ENCODE measurements at regions not wholly inside any gene's neighbourhood (a gene's known extent, or its start where the extent isn't known, plus 50 kb on each side); places are given as distances from the start of the nearest gene placed in this dataset.
"Not testable (repeated sequence)": the region's sequence is repeated elsewhere in the genome, so short reads cannot be mapped to it uniquely, and the experiment has no call there.

- no peak for DNase-seq (ENCODE audit: low spot score)
These were observed 122.9 kb upstream of the NTF3 start for GRCh38 chr12:5308996-5309395.

DNA sequence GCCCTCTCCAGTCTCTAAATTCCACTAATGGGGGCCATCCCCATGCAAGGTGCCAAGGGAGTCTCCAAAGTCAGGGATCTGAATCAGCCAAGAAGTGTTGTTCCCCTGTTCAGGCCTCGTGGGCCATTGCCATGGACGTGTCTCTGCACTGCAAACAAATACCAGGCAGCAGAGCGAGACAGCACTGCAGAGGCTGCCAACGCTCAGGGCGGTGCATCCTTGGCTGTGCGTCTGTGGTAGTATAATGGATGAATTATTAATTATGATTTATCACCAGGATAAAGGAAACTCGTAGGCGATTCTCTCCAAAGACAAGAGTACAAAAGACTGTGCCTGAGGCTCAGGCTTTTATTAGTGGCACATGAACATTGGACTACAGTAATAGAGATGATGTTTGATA, 122.3 kb upstream of the NTF3 start:
- DNase-seq (ENCODE audit: low spot score), result no peak

DNA sequence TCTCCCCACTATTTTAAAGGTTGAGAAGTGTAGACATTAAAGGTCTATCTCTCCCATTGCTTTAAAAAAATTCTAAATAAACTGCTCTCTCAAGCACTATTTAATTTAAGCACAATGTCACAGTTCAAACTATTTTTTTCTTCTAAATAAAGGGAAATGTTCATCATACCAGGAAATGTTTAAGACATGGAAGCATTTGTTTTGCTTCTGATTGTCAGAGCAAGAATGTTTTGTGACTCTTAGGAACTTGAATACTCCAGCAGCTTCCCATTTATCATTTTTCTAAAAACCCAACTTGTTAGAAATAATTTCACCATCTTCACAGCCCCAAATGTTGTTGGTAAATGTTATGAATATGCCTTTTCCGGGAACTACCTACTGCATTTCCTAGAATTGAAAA, 121.8 kb upstream of the NTF3 start:
- no peak for DNase-seq (ENCODE audit: low spot score)

GRCh38 chr12:5317556-5317955, 114.4 kb upstream of the NTF3 start:
- no peak for DNase-seq (ENCODE audit: low spot score)

GRCh38 chr12:5318874-5319273, 113.0 kb upstream of the NTF3 start:
- DNase-seq (ENCODE audit: low spot score), result no peak

DNA sequence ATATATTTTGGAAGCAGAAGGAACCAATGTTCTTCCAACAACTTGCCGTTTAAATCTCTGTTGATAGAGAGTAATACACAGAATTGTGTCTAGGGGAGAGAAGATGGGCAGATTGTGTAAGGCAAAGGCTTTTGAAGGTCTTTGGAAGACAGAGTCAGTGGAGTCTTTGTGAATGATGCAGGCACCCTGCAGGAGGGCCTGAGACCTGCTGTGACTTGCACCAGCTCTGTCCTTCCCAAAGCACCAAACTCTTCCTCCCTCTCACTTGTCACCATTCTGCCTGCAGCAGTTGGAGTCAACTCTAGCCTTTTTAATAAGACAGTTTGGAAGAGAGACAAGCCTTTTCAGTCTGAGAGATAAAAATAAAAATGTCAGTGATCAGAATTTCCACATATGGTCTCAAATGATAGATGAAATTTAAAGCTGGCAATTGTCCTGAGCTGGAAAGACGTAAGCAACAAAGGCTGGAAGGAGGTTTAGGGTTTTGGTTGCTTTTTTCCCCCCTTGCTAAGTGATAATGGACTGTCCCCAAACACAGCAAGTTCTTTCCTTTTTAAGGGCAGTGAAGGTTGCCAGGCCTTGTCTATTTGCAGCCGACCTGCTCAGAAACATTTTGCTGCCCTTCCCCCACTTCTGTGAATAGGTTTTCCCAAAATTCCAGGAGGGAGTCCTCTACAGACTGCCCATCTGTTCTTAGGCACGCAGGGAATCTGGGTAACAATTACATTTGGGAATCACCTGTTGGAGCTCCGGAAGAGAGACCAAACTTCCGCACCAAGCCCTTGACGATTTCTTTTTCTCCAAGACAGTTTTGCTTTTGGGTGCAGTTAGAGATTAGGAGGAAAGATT, 103.0 kb upstream of the NTF3 start:
- no peak for DNase-seq (ENCODE audit: low spot score)

GRCh38 chr12:5332551-5332950, 99.4 kb upstream of the NTF3 start:
- DNase-seq (ENCODE audit: low spot score), result no peak

DNA sequence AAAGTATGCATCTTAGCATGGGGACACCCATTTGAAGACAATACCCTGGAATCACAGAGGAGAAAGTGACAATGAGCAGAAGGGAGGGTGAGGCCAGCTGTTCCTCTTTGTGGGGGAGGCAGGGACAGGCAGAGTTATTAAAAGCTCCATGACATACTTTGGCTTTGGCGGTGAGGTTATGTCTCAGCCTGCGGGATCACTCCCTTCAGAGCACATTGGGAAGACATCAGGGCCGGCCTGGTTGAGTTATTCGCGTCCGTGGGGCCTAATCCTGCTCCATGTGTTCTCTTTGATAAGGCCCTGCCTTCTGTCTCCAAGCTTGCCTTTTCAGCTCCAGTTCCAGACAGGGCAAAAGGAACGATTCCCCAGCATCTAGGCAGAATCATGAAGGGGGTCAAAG, 98.8 kb upstream of the NTF3 start:
- DNase-seq (ENCODE audit: low spot score), result no peak

- no peak for DNase-seq (ENCODE audit: low spot score)
These were observed 96.8 kb upstream of the NTF3 start for GRCh38 chr12:5335069-5335468.

DNA sequence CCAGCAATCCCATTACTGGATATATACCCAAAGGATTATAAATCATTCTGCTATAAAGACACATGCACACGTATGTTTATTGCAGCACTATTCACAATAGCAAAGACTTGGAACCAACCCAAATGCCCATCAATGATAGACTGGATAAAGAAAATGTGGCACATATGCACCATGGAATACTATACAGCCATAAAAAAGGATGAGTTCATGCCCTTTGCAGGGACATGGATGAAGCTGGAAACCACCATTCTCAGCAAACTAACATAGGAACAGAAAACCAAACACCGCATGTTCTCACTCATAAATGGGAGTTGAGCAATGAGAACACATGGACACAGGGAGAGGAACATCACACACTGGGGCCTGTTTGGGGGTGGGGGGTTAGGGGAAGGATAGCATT, 90.8 kb upstream of the NTF3 start:
- DNase-seq (ENCODE audit: low spot score), result not testable (repeated sequence)

DNA sequence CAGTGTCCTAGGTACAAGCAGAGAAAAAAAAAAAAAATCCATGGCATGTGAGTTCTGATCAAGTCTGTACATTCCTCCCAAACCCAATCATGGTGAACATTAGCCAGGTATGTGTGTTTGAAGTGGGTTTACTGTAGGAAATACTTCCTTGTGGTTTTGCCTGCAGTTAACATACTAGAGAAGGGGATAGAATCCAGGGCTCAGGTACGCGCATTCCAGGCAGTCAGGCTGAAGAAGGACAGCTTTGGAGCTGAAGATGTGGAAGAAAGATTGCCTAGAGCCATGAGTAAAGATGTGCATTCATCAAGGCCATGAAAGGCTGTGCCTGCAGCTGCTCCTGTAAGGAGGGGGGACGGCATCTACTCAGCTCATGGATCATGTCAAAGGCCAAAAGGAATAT, 88.2 kb upstream of the NTF3 start:
- DNase-seq (ENCODE audit: low spot score), result no peak

DNA sequence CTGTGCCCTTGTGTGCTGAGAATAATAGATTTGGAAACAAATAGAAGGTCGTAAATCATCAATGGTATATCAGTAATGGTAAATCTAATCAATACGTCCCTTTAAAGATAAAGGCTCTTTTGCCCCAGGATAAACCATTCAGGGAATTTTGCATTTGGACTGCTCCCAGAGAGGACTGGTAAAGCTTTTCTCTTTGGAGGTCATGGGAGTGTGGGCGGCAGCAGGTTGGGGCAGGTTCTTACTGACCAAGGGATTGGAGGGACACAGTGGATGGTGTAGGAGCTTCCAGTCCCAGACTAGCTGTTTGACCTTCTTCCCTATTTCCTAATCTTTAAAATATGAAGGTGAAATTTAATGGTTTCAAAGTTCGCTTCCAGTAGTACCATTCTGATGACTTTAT, 87.8 kb upstream of the NTF3 start:
- no peak for DNase-seq (ENCODE audit: low spot score)

GRCh38 chr12:5345534-5345933, 86.4 kb upstream of the NTF3 start:
- no peak for DNase-seq (ENCODE audit: low spot score)

GRCh38 chr12:5348057-5348456, 83.9 kb upstream of the NTF3 start:
- DNase-seq (ENCODE audit: low spot score), result no peak

DNA sequence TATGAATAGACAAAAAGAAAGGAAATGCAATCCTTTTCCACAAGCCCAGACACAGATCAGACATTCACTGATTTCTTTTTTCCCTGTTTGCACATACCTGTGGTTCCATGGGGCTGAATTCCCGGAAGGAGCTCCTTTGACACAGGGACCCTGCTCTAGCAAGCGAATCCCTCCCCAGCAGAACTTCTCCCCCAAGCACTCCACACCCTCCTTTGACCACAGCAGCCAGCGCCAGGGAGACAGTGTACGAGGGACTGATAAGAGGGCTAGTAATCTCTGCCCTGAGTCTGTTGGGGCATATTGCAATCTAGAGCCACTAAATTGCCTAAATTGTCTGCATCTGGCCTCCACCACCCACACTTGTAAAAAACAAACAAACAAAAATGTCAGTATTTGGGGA, 83.4 kb upstream of the NTF3 start:
- no peak for DNase-seq (ENCODE audit: low spot score)

DNA sequence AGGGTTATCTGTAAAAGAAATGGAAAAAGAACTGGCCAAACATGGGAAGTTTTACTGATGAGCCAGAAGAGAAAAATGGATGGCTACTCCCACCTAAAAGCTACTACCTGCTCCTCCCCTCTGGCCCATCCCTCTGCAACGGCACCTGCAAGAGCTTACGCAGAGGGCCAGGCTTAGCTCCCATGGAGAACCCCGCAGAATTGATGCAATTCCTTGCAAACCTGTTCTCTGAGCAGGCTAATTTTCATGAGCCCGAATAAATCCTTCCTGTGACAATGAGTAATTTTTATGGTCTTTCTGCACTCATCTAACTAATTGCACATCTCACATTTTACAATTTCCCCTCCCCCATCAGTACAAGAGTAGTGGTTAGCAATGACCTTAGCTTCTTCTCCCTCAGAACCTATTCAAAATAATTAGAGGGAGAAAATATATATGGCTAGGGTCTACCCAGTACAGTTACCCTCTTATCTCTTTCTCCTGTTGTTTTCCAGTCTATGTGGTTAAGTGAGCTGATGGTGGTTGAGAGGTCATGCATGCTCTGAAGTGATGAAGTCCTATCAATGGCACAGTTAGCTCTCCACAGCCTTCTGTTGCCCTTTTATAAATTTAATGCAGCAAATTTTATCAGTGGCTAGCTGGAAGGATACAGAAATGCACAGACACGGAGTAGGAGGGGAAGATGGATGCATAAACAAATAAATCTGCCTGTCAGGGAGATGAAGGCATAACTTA, 67.7 kb upstream of the NTF3 start:
- DNase-seq (ENCODE audit: low spot score), result no peak

DNA sequence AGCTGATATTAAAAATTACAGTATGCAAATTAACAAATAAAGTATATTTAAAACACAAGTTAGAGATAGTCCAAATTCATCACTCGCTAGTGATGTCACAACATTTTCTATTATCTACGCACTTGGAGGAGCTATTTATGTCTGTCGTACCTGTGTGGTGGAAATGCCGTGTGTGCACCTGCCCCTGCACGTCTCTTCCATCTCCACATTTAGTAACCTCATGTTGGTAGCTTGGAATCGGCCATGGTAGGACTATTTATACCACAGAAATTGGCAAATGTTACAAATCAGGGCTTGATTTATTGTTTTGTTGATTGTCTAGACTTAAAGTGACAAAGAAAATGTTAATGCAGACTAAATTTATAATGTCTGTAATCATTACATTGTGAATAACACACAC, 62.6 kb upstream of the NTF3 start:
- DNase-seq (ENCODE audit: low spot score), result no peak

- no peak for DNase-seq (ENCODE audit: low spot score)
These were observed 60.3 kb upstream of the NTF3 start for GRCh38 chr12:5371631-5372030.

GRCh38 chr12:5374713-5375112, 57.2 kb upstream of the NTF3 start:
- DNase-seq (ENCODE audit: low spot score), result no peak

GRCh38 chr12:5375547-5376295, 56.2 kb upstream of the NTF3 start:
- DNase-seq (ENCODE audit: low spot score), result no peak

GRCh38 chr12:5376591-5377207, 55.2 kb upstream of the NTF3 start:
- DNase-seq (ENCODE audit: low spot score), result no peak

- DNase-seq (ENCODE audit: low spot score), result no peak
These were observed 53.8 kb upstream of the NTF3 start for GRCh38 chr12:5377997-5378592.
